Left lung (tissue), 4 donors: ENCODE measurements at regions not wholly inside any gene's neighbourhood (a gene's known extent, or its start where the extent isn't known, plus 50 kb on each side); places are given as distances from the start of the nearest gene placed in this dataset.

Experiments used
- ATAC-seq: fragments of 200-7000 bp; cut with Tn5 transposase; one replicate; pipeline ENCODE4 v1.9.1; 2020; ENCODE audit warnings: moderate library complexity
- DNase-seq, 4 donors: peaks; one replicate each; pipeline ENCODE4 v3.0.0-alpha.2; 2013 to 2020
- H3K27ac ChIP-seq, 2 donors: fragments of 200-600 bp; sonication (generic) in 1 of 2; one replicate each; pipeline versions ENCODE4 v1.5.0 to v1.8.0; 2020 to 2021
- H3K27me3 ChIP-seq, 2 donors: fragments of 200-600 bp; sonication (generic) in 1 of 2; one replicate each; pipeline versions ENCODE4 v1.5.0 to v1.8.0; 2020 to 2021
- H3K36me3 ChIP-seq, 2 donors: fragments of 200-600 bp; sonication (generic) in 1 of 2; one replicate each; pipeline versions ENCODE4 v1.5.0 to v1.8.0; 2020 to 2021
- H3K4me1 ChIP-seq, 2 donors: fragments of 200-600 bp; one replicate each; pipeline ENCODE4 v1.8.0; 2021
- H3K4me3 ChIP-seq, 2 donors: fragments of 200-600 bp; sonication (generic) in 1 of 2; one replicate each; pipeline versions ENCODE4 v1.5.0 to v1.8.0; 2020 to 2021; ENCODE audit warnings: mild to moderate bottlenecking in 1 of 2
- H3K9me3 ChIP-seq, 2 donors: fragments of 200-600 bp; sonication (generic) in 1 of 2; one replicate each; pipeline versions ENCODE4 v1.5.0 to v1.8.0; 2020 to 2021
- intact Hi-C, 2 donors: fragments of 100-400 bp; cut with DNase I; formaldehyde crosslinking; loops; one replicate each; pipeline versions ENCODE4 v1.11.2 to v1.14.2; 2022
- TF ChIP-seq, protein P1 (sequence below), 2 donors: fragments of 200-600 bp; sonication (generic) in 1 of 2; IDR thresholded peaks; one replicate each; pipeline versions ENCODE4 v1.5.0 to v1.8.0; 2021; ENCODE audit warnings: antibody characterized with exemption in 2 of 2
- donor health status: DM: no; HTN: yes; CAD: no.
- donor health status: DM: no; HTN: no; CAD: no.

- TF ChIP-seq, protein P1, sequence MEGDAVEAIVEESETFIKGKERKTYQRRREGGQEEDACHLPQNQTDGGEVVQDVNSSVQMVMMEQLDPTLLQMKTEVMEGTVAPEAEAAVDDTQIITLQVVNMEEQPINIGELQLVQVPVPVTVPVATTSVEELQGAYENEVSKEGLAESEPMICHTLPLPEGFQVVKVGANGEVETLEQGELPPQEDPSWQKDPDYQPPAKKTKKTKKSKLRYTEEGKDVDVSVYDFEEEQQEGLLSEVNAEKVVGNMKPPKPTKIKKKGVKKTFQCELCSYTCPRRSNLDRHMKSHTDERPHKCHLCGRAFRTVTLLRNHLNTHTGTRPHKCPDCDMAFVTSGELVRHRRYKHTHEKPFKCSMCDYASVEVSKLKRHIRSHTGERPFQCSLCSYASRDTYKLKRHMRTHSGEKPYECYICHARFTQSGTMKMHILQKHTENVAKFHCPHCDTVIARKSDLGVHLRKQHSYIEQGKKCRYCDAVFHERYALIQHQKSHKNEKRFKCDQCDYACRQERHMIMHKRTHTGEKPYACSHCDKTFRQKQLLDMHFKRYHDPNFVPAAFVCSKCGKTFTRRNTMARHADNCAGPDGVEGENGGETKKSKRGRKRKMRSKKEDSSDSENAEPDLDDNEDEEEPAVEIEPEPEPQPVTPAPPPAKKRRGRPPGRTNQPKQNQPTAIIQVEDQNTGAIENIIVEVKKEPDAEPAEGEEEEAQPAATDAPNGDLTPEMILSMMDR (IDR thresholded peaks at IDR 0.05), result no peak
- no peak overlapping the region for H3K27ac ChIP-seq
- no peaks in the 10 kb centered on the region for H3K27me3 ChIP-seq
- intact Hi-C loops, result no loop called here
- H3K9me3 ChIP-seq, result no peaks in the 10 kb centered on the region
- H3K36me3 ChIP-seq, result no peaks in the 10 kb centered on the region
- ATAC-seq, result peak; percentile 39
- H3K4me3 ChIP-seq, result no peak overlapping the region
- DNase-seq, result no peak
- H3K4me1 ChIP-seq, result no peaks in the 10 kb centered on the region
Measured at GRCh38 chr2:56476509-56477071, 292.8 kb downstream of the CCDC85A start.

DNA sequence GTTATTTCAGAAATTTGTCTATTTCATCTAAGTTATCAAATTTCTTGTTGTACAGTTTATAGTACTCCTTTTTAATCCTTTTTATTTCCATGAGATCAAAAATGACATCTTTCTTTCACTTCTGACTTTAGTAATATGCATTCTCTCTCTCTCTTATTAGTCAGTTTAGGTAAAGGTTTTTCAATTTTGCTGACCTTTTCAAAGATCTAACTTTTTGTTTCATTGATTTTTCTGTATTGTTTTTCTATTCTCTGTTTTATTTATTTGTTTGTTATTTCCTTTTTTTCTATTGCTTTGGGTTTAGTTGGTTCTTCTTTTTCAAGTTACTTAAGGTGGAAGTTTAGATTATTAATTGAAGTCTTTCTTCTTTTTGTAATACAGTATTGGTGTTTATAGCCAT is 294.2 kb downstream of the CCDC85A start:
- TF ChIP-seq, protein P1 (IDR thresholded peaks at IDR 0.05), result no peak
- Histone ChIP-seq H3K27ac (no peak overlapping the region), H3K4me1 (no peaks in the 10 kb centered on the region), H3K4me3 (no peak overlapping the region), H3K36me3 (no peaks in the 10 kb centered on the region), H3K27me3 (no peaks in the 10 kb centered on the region), H3K9me3 (no peaks in the 10 kb centered on the region)
- ATAC-seq (no peak), DNase-seq (no peak)
- intact Hi-C loops, result no loop called here

- Histone ChIP-seq H3K27ac (no peak overlapping the region), H3K9me3 (no peaks in the 10 kb centered on the region), H3K4me3 (no peak overlapping the region), H3K27me3 (no peaks in the 10 kb centered on the region), H3K4me1 (no peaks in the 10 kb centered on the region), H3K36me3 (no peaks in the 10 kb centered on the region)
- intact Hi-C loops, result no loop called here
- ATAC-seq, result no peak
- TF ChIP-seq, protein P1 (IDR thresholded peaks at IDR 0.05), result no peak
- no peak for DNase-seq
Measured at GRCh38 chr2:56483081-56483480, 299.3 kb downstream of the CCDC85A start.

DNA sequence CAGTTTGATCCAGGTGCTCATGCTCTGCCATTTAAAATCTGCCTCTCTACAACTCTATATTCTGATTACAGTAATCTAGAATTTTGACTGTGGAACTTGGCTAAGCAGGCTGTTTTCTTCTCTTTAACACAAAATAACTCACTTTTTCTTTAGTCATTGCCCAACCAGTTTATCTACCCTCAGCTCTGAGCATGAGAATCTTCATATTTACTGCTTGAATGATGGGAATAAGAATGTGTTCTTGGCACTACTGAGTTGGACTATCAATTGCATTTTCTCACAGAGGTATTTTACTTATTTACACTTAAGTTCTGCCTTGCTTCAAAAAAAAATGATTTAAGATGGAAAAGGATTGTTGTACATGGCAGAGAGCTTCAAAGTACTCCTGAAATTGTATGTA is 301.1 kb downstream of the CCDC85A start:
- H3K4me1 ChIP-seq, result no peaks in the 10 kb centered on the region
- TF ChIP-seq, protein P1 (IDR thresholded peaks at IDR 0.05), result no peak
- no peaks in the 10 kb centered on the region for H3K36me3 ChIP-seq
- DNase-seq, result no peak
- no peaks in the 10 kb centered on the region for H3K9me3 ChIP-seq
- intact Hi-C loops, result no loop called here
- H3K27me3 ChIP-seq, result no peaks in the 10 kb centered on the region
- ATAC-seq, result no peak
- H3K4me3 ChIP-seq, result no peak overlapping the region
- no peak overlapping the region for H3K27ac ChIP-seq

DNA sequence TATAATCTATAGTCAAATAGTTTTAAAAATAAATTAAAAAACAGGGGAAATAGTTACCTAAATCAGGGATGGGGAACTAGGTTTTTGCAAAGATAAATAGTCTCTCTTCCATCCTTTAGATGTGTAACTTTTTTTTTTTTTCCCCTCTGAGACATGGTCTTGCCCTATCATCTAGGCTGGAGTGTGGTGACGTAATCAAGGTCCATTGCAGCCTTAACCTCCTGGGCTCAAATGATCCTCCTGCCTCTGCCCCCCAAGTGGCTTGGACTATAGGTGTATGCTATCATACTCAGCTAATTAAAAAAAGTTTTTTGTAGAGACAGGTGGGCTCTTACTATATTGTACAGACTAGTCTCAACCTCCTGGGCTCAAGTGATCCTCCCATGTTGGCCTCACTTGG is 316.5 kb downstream of the CCDC85A start:
- Histone ChIP-seq H3K27me3 (no peaks in the 10 kb centered on the region), H3K9me3 (peaks cover 0 to 4% of the 10 kb centered on the region in 2 donors), H3K27ac (no peak overlapping the region), H3K4me3 (no peak overlapping the region), H3K36me3 (no peaks in the 10 kb centered on the region), H3K4me1 (no peaks in the 10 kb centered on the region)
- ATAC-seq (no peak), DNase-seq (no peak)
- TF ChIP-seq, protein P1 (IDR thresholded peaks at IDR 0.05), result no peak
- intact Hi-C loops, result no loop called here
